Hematopoietic multipotent progenitor cell (in vitro differentiated cells): ENCODE measurements at regions not wholly inside any gene's neighbourhood (a gene's known extent, or its start where the extent isn't known, plus 50 kb on each side); places are given as distances from the start of the nearest gene placed in this dataset.

ENCODE experiments used
- DNase-seq, 3 donors: peaks; one replicate each; pipeline ENCODE4 v3.0.0-alpha.2; 2011 to 2015; ENCODE audit warnings: low read depth in 2 of 3, low spot score in 2 of 3

- no peak for DNase-seq
Measured at GRCh38 chr2:8540552-8541055, 141.3 kb upstream of the ID2 start.

- DNase-seq, result no peak
Measured at GRCh38 chr2:8541223-8541622, 140.6 kb upstream of the ID2 start.

GRCh38 chr2:8541636-8542035 lies 140.2 kb upstream of the ID2 start:
- DNase-seq, result no peak

GRCh38 chr2:8542381-8543059 lies 139.3 kb upstream of the ID2 start:
- no peak for DNase-seq

- DNase-seq, result no peak
Measured at GRCh38 chr2:8543060-8543382, 138.8 kb upstream of the ID2 start.

- DNase-seq, result peak in 2 of 3 donors; percentile 92 to 95
Measured at GRCh38 chr2:8543383-8544170, 138.3 kb upstream of the ID2 start.

- no peak for DNase-seq
Measured at GRCh38 chr2:8544171-8544785, 137.6 kb upstream of the ID2 start.

GRCh38 chr2:8544786-8545694 lies 136.8 kb upstream of the ID2 start:
- peak; percentile 35 to 98 (median 97) for DNase-seq

GRCh38 chr2:8545695-8546611 lies 135.9 kb upstream of the ID2 start:
- DNase-seq, result no peak

- DNase-seq, result no peak
Measured at GRCh38 chr2:8546612-8547283, 135.1 kb upstream of the ID2 start.

GRCh38 chr2:8547284-8548064 lies 134.4 kb upstream of the ID2 start:
- no peak for DNase-seq

GRCh38 chr2:8548065-8548618 lies 133.7 kb upstream of the ID2 start:
- DNase-seq, result no peak

GRCh38 chr2:8548619-8549150 lies 133.2 kb upstream of the ID2 start:
- DNase-seq, result peak in 1 of 3 donors; percentile 44

- no peak for DNase-seq
Measured at GRCh38 chr2:8549273-8549922, 132.5 kb upstream of the ID2 start.

GRCh38 chr2:8549942-8550341 lies 131.9 kb upstream of the ID2 start:
- no peak for DNase-seq

GRCh38 chr2:8550481-8550880 lies 131.4 kb upstream of the ID2 start:
- no peak for DNase-seq

GRCh38 chr2:8550937-8551621 lies 130.8 kb upstream of the ID2 start:
- DNase-seq, result no peak
